Activated gamma-delta T cell (primary cell): ENCODE measurements at regions not wholly inside any gene's neighbourhood (a gene's known extent, or its start where the extent isn't known, plus 50 kb on each side); places are given as distances from the start of the nearest gene placed in this dataset.
"Not testable (repeated sequence)": the region's sequence is repeated elsewhere in the genome, so short reads cannot be mapped to it uniquely, and the experiment has no call there.

Source experiments
- DNase-seq: peaks from one replicate; lab custom pipeline; 2025; lab: John Stamatoyannopoulos, UW

- no peak for DNase-seq
Observed at GRCh38 chr4:167939863-167940616, 152.3 kb upstream of the ANXA10 start.

GRCh38 chr4:167943872-167944505, 148.3 kb upstream of the ANXA10 start:
- no peak for DNase-seq

- DNase-seq = no peak
Observed at GRCh38 chr4:167944721-167945120, 147.6 kb upstream of the ANXA10 start.

GRCh38 chr4:167955006-167955405, 137.3 kb upstream of the ANXA10 start:
- DNase-seq = no peak

- DNase-seq = no peak
Observed at GRCh38 chr4:167956676-167957075, 135.7 kb upstream of the ANXA10 start.

- DNase-seq = no peak
Observed at GRCh38 chr4:167964766-167965373, 127.5 kb upstream of the ANXA10 start.

GRCh38 chr4:167966143-167966542, 126.2 kb upstream of the ANXA10 start:
- no peak for DNase-seq

GRCh38 chr4:167973513-167973912, 118.8 kb upstream of the ANXA10 start:
- DNase-seq = no peak

- no peak for DNase-seq
Observed at GRCh38 chr4:167985565-167985964, 106.8 kb upstream of the ANXA10 start.

GRCh38 chr4:167986044-167986443, 106.3 kb upstream of the ANXA10 start:
- no peak for DNase-seq

- DNase-seq = no peak
Observed at GRCh38 chr4:167987285-167987684, 105.1 kb upstream of the ANXA10 start.

- no peak for DNase-seq
Observed at GRCh38 chr4:167989815-167990214, 102.5 kb upstream of the ANXA10 start.

GRCh38 chr4:168008112-168008511, 84.2 kb upstream of the ANXA10 start:
- DNase-seq = not testable (repeated sequence)

- DNase-seq = no peak
Observed at GRCh38 chr4:168019019-168019651, 73.2 kb upstream of the ANXA10 start.

- DNase-seq = no peak
Observed at GRCh38 chr4:168019921-168020320, 72.4 kb upstream of the ANXA10 start.

GRCh38 chr4:168021666-168022065, 70.7 kb upstream of the ANXA10 start:
- DNase-seq = no peak

GRCh38 chr4:168028568-168028967, 63.8 kb upstream of the ANXA10 start:
- no peak for DNase-seq

- DNase-seq = no peak
Observed at GRCh38 chr4:168028970-168029597, 63.3 kb upstream of the ANXA10 start.

GRCh38 chr4:168037676-168038075, 54.7 kb upstream of the ANXA10 start:
- DNase-seq = no peak

- DNase-seq = no peak
Observed at GRCh38 chr4:168039593-168039992, 52.7 kb upstream of the ANXA10 start.
